AG09309 (cell line): ENCODE measurements at regions not wholly inside any gene's neighbourhood (a gene's known extent, or its start where the extent isn't known, plus 50 kb on each side); places are given as distances from the start of the nearest gene placed in this dataset.

ENCODE experiments used
- DNase-seq: peaks from one replicate; pipeline ENCODE4 v3.0.0-alpha.2; 2010; ENCODE audit warnings: low read depth
- H3K4me3 ChIP-seq: 2 replicates; pipeline ENCODE4 v1.5.1; 2011; ENCODE audit warnings: mild to moderate bottlenecking, low read depth, low read length, moderate library complexity; ENCODE audit not compliant: control insufficient read depth
- CTCF ChIP-seq: IDR thresholded peaks from 2 replicates; pipeline ENCODE4 v1.5.1; 2011; ENCODE audit warnings: mild to moderate bottlenecking, low read depth, low read length, inconsistent platforms; ENCODE audit not compliant: insufficient read depth, control insufficient read depth; ENCODE audit errors: missing control alignments

- no peak overlapping the region for H3K4me3 ChIP-seq
- no peak for DNase-seq
- no peak for TF ChIP-seq CTCF
Observed at GRCh38 chr5:51001227-51001923, 334.9 kb downstream of the PARP8 start.

- H3K4me3 ChIP-seq = no peak overlapping the region
- TF ChIP-seq CTCF = no peak
- DNase-seq = no peak
Observed at GRCh38 chr5:51002368-51002767, 335.9 kb downstream of the PARP8 start.

GRCh38 chr5:51013036-51013435 lies 346.6 kb downstream of the PARP8 start:
- no peak for DNase-seq
- TF ChIP-seq CTCF = no peak
- no peak overlapping the region for H3K4me3 ChIP-seq

- DNase-seq = no peak
- no peak for TF ChIP-seq CTCF
- no peak overlapping the region for H3K4me3 ChIP-seq
Observed at GRCh38 chr5:51018423-51018822, 352.0 kb downstream of the PARP8 start.

GRCh38 chr5:51024263-51024662 lies 357.8 kb downstream of the PARP8 start:
- DNase-seq = no peak
- no peak for TF ChIP-seq CTCF

GRCh38 chr5:51027271-51027670 lies 356.0 kb upstream of the ISL1 start:
- H3K4me3 ChIP-seq = no peak overlapping the region
- no peak for DNase-seq
- no peak for TF ChIP-seq CTCF

More at GRCh38 chr5:51024263-51024662, 357.8 kb downstream of the PARP8 start:
- no peak overlapping the region for H3K4me3 ChIP-seq
